ENCODE measurements at regions not wholly inside any gene's neighbourhood (a gene's known extent, or its start where the extent isn't known, plus 50 kb on each side); places are given as distances from the start of the nearest gene placed in this dataset.

DNA sequence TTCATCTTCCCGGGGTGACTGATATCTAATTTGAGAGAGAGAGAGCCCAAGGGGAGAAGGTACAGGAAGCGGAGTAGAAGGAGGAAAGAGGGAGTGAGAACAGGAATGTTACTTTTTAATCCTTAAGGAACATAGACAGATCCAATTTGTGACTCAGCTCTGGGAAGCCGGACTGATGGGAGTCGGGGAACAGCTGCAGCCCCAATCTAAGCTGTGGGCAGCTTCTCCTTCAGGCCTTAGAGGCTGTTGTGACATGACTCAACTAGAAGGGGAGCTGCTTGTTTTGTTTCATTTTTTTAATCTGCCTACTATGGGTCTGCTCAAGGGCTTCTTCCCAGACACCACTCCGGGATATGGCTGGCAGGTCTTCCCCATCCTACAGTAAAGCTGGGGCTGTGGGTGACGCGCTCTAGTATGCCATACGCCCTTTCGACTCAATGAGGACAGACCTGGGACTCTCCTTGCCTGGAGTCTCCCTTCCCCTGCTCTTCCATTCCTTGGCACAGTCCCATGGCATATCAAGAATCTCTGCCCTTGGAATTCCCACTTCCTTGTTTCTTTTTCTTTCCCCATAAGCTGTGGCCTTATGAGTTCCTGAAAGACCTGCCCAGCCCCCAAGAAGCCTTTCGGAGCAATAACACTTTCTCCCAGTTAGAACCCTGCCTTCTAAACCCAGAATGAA, 103.3 kb upstream of the AKIP1 start:
- no peak for TF ChIP-seq EZH2 (IDR thresholded peaks at IDR 0.05; ENCODE audit: insufficient read depth, poor library complexity, severe bottlenecking)
- no peak for TF ChIP-seq EZH2phosphoT487 (IDR thresholded peaks at IDR 0.05; ENCODE audit: insufficient read depth, low read depth)
- Histone ChIP-seq H3K4me2 (ENCODE audit: unreplicated experiment) (peak overlapping the region; percentile 96), H3K4me3 (peak overlapping the region; percentile 55), H3K36me3 (ENCODE audit: low read depth) (no peaks in the 10 kb centered on the region), H3K27me3 (replicated peaks; ENCODE audit: insufficient read depth) (no peaks in the 10 kb centered on the region), H4K20me1 (ENCODE audit: insufficient read depth) (no peaks in the 10 kb centered on the region), H3K9me3 (ENCODE audit: low read depth) (no peaks in the 10 kb centered on the region), H3K9me2 (ENCODE audit: insufficient read depth) (no peaks in the 10 kb centered on the region), H2AFZ (peak overlapping the region; percentile 67), H3F3A (ENCODE audit: insufficient read depth) (peaks cover 41% of the 10 kb centered on the region), H3K9ac (peak overlapping the region; percentile 60), H3K79me2 (ENCODE audit: insufficient read depth) (peaks cover 66% of the 10 kb centered on the region), H3K27ac (peak overlapping the region; percentile 84), H3K4me1 (ENCODE audit: insufficient read depth) (peaks cover 50% of the 10 kb centered on the region)
- peak; percentile 84 for DNase-seq
- in situ Hi-C loops (cut with MboI) = no loop called here
- WGBS, 2 experiments (ENCODE audit: low coverage in 1 of 2, low lambda C conversion rate in 2 of 2, missing lambda C conversion rate in 2 of 2) = 18 to 27% methylated on average over 10 of the region's 10 CpGs

GRCh38 chr11:8808226-8808585, 102.8 kb upstream of the AKIP1 start:
- 30 to 46% methylated on average over 4 of the region's 4 CpGs for WGBS, 2 experiments (ENCODE audit: low coverage in 1 of 2, low lambda C conversion rate in 2 of 2, missing lambda C conversion rate in 2 of 2)
- peak overlapping the region; percentile 67 for H2AFZ ChIP-seq
- in situ Hi-C loops (cut with MboI) = no loop called here

GRCh38 chr11:8809241-8809938, 101.6 kb upstream of the AKIP1 start:
- Histone ChIP-seq H3K79me2 (ENCODE audit: insufficient read depth) (peaks cover 50% of the 10 kb centered on the region), H3K4me2 (ENCODE audit: unreplicated experiment) (peak overlapping the region; percentile 96), H3K27ac (peak overlapping the region; percentile 84), H3K9me2 (ENCODE audit: insufficient read depth) (no peaks in the 10 kb centered on the region), H2AFZ (peak overlapping the region; percentile 72), H3K27me3 (replicated peaks; ENCODE audit: insufficient read depth) (no peaks in the 10 kb centered on the region), H3K9me3 (ENCODE audit: low read depth) (no peaks in the 10 kb centered on the region), H3K4me1 (ENCODE audit: insufficient read depth) (peaks cover 62% of the 10 kb centered on the region), H3F3A (ENCODE audit: insufficient read depth) (peaks cover 49% of the 10 kb centered on the region), H4K20me1 (ENCODE audit: insufficient read depth) (no peaks in the 10 kb centered on the region), H3K4me3 (peak overlapping the region; percentile 72), H3K9ac (peak overlapping the region; percentile 81), H3K36me3 (ENCODE audit: low read depth) (no peaks in the 10 kb centered on the region)
- WGBS, 2 experiments (ENCODE audit: low coverage in 1 of 2, low lambda C conversion rate in 2 of 2, missing lambda C conversion rate in 2 of 2) = 10 to 11% methylated on average over 7 of the region's 7 CpGs
- no peak for TF ChIP-seq EZH2 (IDR thresholded peaks at IDR 0.05; ENCODE audit: insufficient read depth, poor library complexity, severe bottlenecking)
- TF ChIP-seq EZH2phosphoT487 (IDR thresholded peaks at IDR 0.05; ENCODE audit: insufficient read depth, low read depth) = no peak
- in situ Hi-C loops (cut with MboI) = no loop called here
- DNase-seq = peak; percentile 33

More at GRCh38 chr11:8808226-8808585, 102.8 kb upstream of the AKIP1 start:
- H3K4me2 ChIP-seq (ENCODE audit: unreplicated experiment) = peak overlapping the region; percentile 96
- no peak for DNase-seq
- H3K4me3 ChIP-seq = peak overlapping the region; percentile 55
- peak overlapping the region; percentile 84 for H3K27ac ChIP-seq
- H4K20me1 ChIP-seq (ENCODE audit: insufficient read depth) = no peaks in the 10 kb centered on the region
- H3K9ac ChIP-seq = peak overlapping the region; percentile 60
- no peaks in the 10 kb centered on the region for H3K9me2 ChIP-seq (ENCODE audit: insufficient read depth)
- no peaks in the 10 kb centered on the region for H3K9me3 ChIP-seq (ENCODE audit: low read depth)
- H3K79me2 ChIP-seq (ENCODE audit: insufficient read depth) = peaks cover 61% of the 10 kb centered on the region
- no peaks in the 10 kb centered on the region for H3K27me3 ChIP-seq (replicated peaks; ENCODE audit: insufficient read depth)
- H3K4me1 ChIP-seq (ENCODE audit: insufficient read depth) = peaks cover 50% of the 10 kb centered on the region
- H3F3A ChIP-seq (ENCODE audit: insufficient read depth) = peaks cover 41% of the 10 kb centered on the region
- H3K36me3 ChIP-seq (ENCODE audit: low read depth) = no peaks in the 10 kb centered on the region
- no peak for TF ChIP-seq EZH2phosphoT487 (IDR thresholded peaks at IDR 0.05; ENCODE audit: insufficient read depth, low read depth)
- no peak for TF ChIP-seq EZH2 (IDR thresholded peaks at IDR 0.05; ENCODE audit: insufficient read depth, poor library complexity, severe bottlenecking)

DNA sequence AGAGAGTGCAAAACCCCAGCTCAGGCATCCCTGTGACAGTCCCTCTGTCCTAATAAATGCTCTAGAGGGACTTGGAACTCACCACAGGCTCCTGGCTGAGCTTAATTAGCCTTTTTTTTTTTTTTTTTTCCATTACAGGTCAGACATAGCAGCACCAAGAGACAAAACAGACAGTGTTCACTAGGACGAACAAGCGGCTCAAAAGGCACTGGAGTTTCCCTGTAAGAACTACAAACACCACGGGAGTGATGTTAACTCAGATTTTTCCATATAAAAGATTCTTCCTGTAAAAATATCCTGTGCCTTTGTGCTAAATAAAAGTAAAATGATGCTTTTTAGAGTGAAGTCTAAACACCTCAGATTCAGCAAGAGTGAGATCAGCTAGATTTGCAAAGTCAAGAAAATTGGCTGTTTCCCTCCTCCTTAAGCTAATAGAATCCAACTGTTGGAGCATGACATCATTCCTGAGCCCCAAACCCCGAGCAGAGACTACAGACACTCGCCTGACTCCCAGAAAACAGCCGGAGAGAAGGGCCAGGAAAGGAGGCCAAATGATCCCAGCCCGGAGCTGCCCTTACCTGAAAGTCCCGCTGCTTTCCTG, 101.0 kb upstream of the AKIP1 start:
- Histone ChIP-seq H3K4me1 (ENCODE audit: insufficient read depth) (peaks cover 68% of the 10 kb centered on the region), H3F3A (ENCODE audit: insufficient read depth) (peaks cover 55% of the 10 kb centered on the region), H2AFZ (peak overlapping the region; percentile 72), H3K9ac (peak overlapping the region; percentile 81), H3K27me3 (replicated peaks; ENCODE audit: insufficient read depth) (no peaks in the 10 kb centered on the region), H3K36me3 (ENCODE audit: low read depth) (no peaks in the 10 kb centered on the region), H3K4me2 (ENCODE audit: unreplicated experiment) (peak overlapping the region; percentile 96), H3K79me2 (ENCODE audit: insufficient read depth) (peaks cover 45% of the 10 kb centered on the region), H3K9me2 (ENCODE audit: insufficient read depth) (no peaks in the 10 kb centered on the region), H3K9me3 (ENCODE audit: low read depth) (no peaks in the 10 kb centered on the region), H3K4me3 (peak overlapping the region; percentile 72), H4K20me1 (ENCODE audit: insufficient read depth) (no peaks in the 10 kb centered on the region), H3K27ac (peak overlapping the region; percentile 84)
- DNase-seq = peak; percentile 75
- TF ChIP-seq EZH2phosphoT487 (IDR thresholded peaks at IDR 0.05; ENCODE audit: insufficient read depth, low read depth) (no peak), EZH2 (IDR thresholded peaks at IDR 0.05; ENCODE audit: insufficient read depth, poor library complexity, severe bottlenecking) (no peak)
- WGBS, 2 experiments (ENCODE audit: low coverage in 1 of 2, low lambda C conversion rate in 2 of 2, missing lambda C conversion rate in 2 of 2) = 5% methylated on average over 8 of the region's 8 CpGs
- in situ Hi-C loops (cut with MboI) = no loop called here
